Adrenal gland (tissue), 5 donors: ENCODE measurements at regions not wholly inside any gene's neighbourhood (a gene's known extent, or its start where the extent isn't known, plus 50 kb on each side); places are given as distances from the start of the nearest gene placed in this dataset.

ENCODE experiments used
- CTCF ChIP-seq, 6 experiments: fragments of 450-650 bp in 4 of 6; fragments of 200-600 bp in 2 of 6; sonication (generic) in 1 of 6; IDR thresholded peaks; 1 replicate in 5 of 6; 2 replicates in 1 of 6; pipeline versions ENCODE4 v1.5.1 to v1.8.0; 2016 to 2021; ENCODE audit warnings: antibody characterized with exemption in 6 of 6, mild to moderate bottlenecking in 2 of 6, moderate library complexity in 1 of 6
- POLR2A ChIP-seq, 2 donors: fragments of 450-650 bp; IDR thresholded peaks; one replicate each; pipeline ENCODE4 v1.6.1; 2017; ENCODE audit warnings: antibody characterized with exemption in 2 of 2, mild to moderate bottlenecking in 2 of 2, moderate library complexity in 1 of 2
- donor health status: DM: no; HTN: no; CAD: no.

- TF ChIP-seq POLR2A (IDR thresholded peaks at IDR 0.05) = no peak
- no peak for TF ChIP-seq CTCF (IDR thresholded peaks at IDR 0.05)
Measured at GRCh38 chrX:98412058-98412457, 1528.3 kb downstream of the RPA4 start.
